Lung (tissue), 11 donors: ENCODE measurements at regions not wholly inside any gene's neighbourhood (a gene's known extent, or its start where the extent isn't known, plus 50 kb on each side); places are given as distances from the start of the nearest gene placed in this dataset.
A peak's percentile ranks its signal among the peaks of the same experiment; 100 is the strongest.

ENCODE experiments used
- ATAC-seq: fragments of 200-7000 bp; cut with Tn5 transposase; one replicate; pipeline ENCODE4 v1.9.1; 2020; ENCODE audit warnings: moderate number of reproducible peaks; ENCODE audit not compliant: insufficient read depth, low FRiP score
- DNase-seq, 3 donors: peaks; one replicate each; pipeline ENCODE4 v3.0.0-alpha.2; 2013 to 2017
- H3K27ac ChIP-seq, 2 donors: one replicate each; pipeline ENCODE4 v1.5.1; 2013; ENCODE audit warnings: mild to moderate bottlenecking in 2 of 2, moderate library complexity in 2 of 2, control low read depth in 1 of 2, inconsistent platforms in 1 of 2, low read depth in 1 of 2, low read length in 1 of 2
- H3K27me3 ChIP-seq, 3 donors: one replicate each; pipeline ENCODE4 v1.5.1; 2013; ENCODE audit warnings: low read length in 2 of 3; ENCODE audit not compliant: control insufficient read depth in 3 of 3, insufficient read depth in 3 of 3
- H3K36me3 ChIP-seq, 4 donors: one replicate each; pipeline ENCODE4 v1.5.1; 2013; ENCODE audit warnings: low read length in 4 of 4, mild to moderate bottlenecking in 1 of 4, moderate library complexity in 1 of 4; ENCODE audit not compliant: control insufficient read depth in 4 of 4, insufficient read depth in 4 of 4
- H3K4me1 ChIP-seq, 5 donors: one replicate each; pipeline ENCODE4 v1.5.1; 2013; ENCODE audit warnings: low read length in 5 of 5, mild to moderate bottlenecking in 2 of 5, moderate library complexity in 1 of 5; ENCODE audit not compliant: control insufficient read depth in 5 of 5, insufficient read depth in 5 of 5
- H3K4me3 ChIP-seq: one replicate; pipeline ENCODE4 v1.5.1; 2013; ENCODE audit warnings: mild to moderate bottlenecking, control low read depth, moderate library complexity
- H3K9ac ChIP-seq, 2 donors: one replicate each; pipeline ENCODE4 v1.5.1; 2013; ENCODE audit warnings: low read length in 2 of 2, control low read depth in 1 of 2; ENCODE audit not compliant: insufficient read depth in 1 of 2
- H3K9me3 ChIP-seq, 4 donors: one replicate each; pipeline ENCODE4 v1.5.1; 2013; ENCODE audit warnings: low read length in 3 of 4, mild to moderate bottlenecking in 1 of 4, moderate library complexity in 1 of 4; ENCODE audit not compliant: control insufficient read depth in 4 of 4, insufficient read depth in 3 of 4
- CTCF ChIP-seq: IDR thresholded peaks from 2 replicates; pipeline ENCODE4 v1.5.1; 2012; ENCODE audit warnings: mild to moderate bottlenecking; ENCODE audit errors: control extremely low read depth, extremely low read depth
- WGBS, 2 donors: extraction: QIAGEN DNeasy Blood & Tissue Kit; methylation state at CpG; one replicate each; pipeline ENCODE4 v1.1.7; 2013; 5-methylcytosine and 5-hydroxymethylcytosine counted together
- donor health status: control.
- donor health status: control.
- donor health status: Bipolar disorder and iron deficiency.
- donor health status: healthy.
- donor health status: DM: yes; HTN: yes; CAD: no.

GRCh38 chr1:75074831-75075395, 59.3 kb upstream of the LHX8 start:
- no peaks in the 10 kb centered on the region for H3K4me1 ChIP-seq
- no peak for TF ChIP-seq CTCF
- no peak for DNase-seq

GRCh38 chr1:75079538-75080290, 54.5 kb upstream of the LHX8 start:
- 29 to 49% methylated on average over 4 of the region's 4 CpGs for WGBS, 2 donors
- H3K27ac ChIP-seq: no peak overlapping the region
- DNase-seq (peak in 1 of 3 donors; percentile 24), ATAC-seq (peak; percentile 46)
- H3K9ac ChIP-seq: no peak overlapping the region
- H3K36me3 ChIP-seq: no peaks in the 10 kb centered on the region
- no peaks in the 10 kb centered on the region for H3K4me1 ChIP-seq
- no peak overlapping the region for H3K4me3 ChIP-seq
- no peaks in the 10 kb centered on the region for H3K9me3 ChIP-seq
- H3K27me3 ChIP-seq: no peaks in the 10 kb centered on the region
- TF ChIP-seq CTCF: no peak

More at GRCh38 chr1:75074831-75075395, 59.3 kb upstream of the LHX8 start:
- WGBS, 2 donors: 11 to 20% methylated on average over 4 of the region's 4 CpGs
- Histone ChIP-seq H3K9me3 (no peaks in the 10 kb centered on the region), H3K27me3 (no peaks in the 10 kb centered on the region), H3K36me3 (no peaks in the 10 kb centered on the region), H3K4me3 (no peak overlapping the region), H3K27ac (no peak overlapping the region), H3K9ac (no peak overlapping the region)
- no peak for ATAC-seq

- no peak for ATAC-seq
- H3K27me3 ChIP-seq: no peaks in the 10 kb centered on the region
- no peak overlapping the region for H3K4me3 ChIP-seq
- no peaks in the 10 kb centered on the region for H3K4me1 ChIP-seq
- H3K9me3 ChIP-seq: no peaks in the 10 kb centered on the region
- WGBS, 2 donors: 19 to 22% methylated on average over 1 of the region's 1 CpG
- H3K27ac ChIP-seq: no peak overlapping the region
- no peak for DNase-seq
- H3K36me3 ChIP-seq: no peaks in the 10 kb centered on the region
- no peak overlapping the region for H3K9ac ChIP-seq
- TF ChIP-seq CTCF: no peak
These were observed 51.0 kb upstream of the LHX8 start for GRCh38 chr1:75083223-75083622.
